NCI-H1436 (cell line): ENCODE measurements at regions not wholly inside any gene's neighbourhood (a gene's known extent, or its start where the extent isn't known, plus 50 kb on each side); places are given as distances from the start of the nearest gene placed in this dataset.
"Not testable (repeated sequence)": the region's sequence is repeated elsewhere in the genome, so short reads cannot be mapped to it uniquely, and the experiment has no call there.

Experiments
- DNase-seq: peaks from one replicate; lab custom pipeline; 2025; lab: John Stamatoyannopoulos, UW

- DNase-seq: no peak
Observed at GRCh38 chr5:124620743-124621142, 125.7 kb downstream of the ZNF608 start.

- DNase-seq: no peak
Observed at GRCh38 chr5:124619121-124619520, 127.3 kb downstream of the ZNF608 start.

- DNase-seq: no peak
Observed at GRCh38 chr5:124617787-124618186, 128.7 kb downstream of the ZNF608 start.

GRCh38 chr5:124614836-124615385 is 131.5 kb downstream of the ZNF608 start:
- no peak for DNase-seq

- no peak for DNase-seq
Observed at GRCh38 chr5:124614105-124614504, 132.3 kb downstream of the ZNF608 start.

GRCh38 chr5:124613273-124613953 is 133.0 kb downstream of the ZNF608 start:
- DNase-seq: no peak

- DNase-seq: no peak
Observed at GRCh38 chr5:124612023-124612422, 134.4 kb downstream of the ZNF608 start.

- not testable (repeated sequence) for DNase-seq
Observed at GRCh38 chr5:124611262-124611661, 135.2 kb downstream of the ZNF608 start.

- DNase-seq: not testable (repeated sequence)
Observed at GRCh38 chr5:124609685-124610084, 136.8 kb downstream of the ZNF608 start.

GRCh38 chr5:124606543-124606942 is 139.9 kb downstream of the ZNF608 start:
- DNase-seq: no peak

GRCh38 chr5:124606093-124606492 is 140.3 kb downstream of the ZNF608 start:
- no peak for DNase-seq

- DNase-seq: no peak
Observed at GRCh38 chr5:124605541-124605940, 140.9 kb downstream of the ZNF608 start.

GRCh38 chr5:124604419-124604818 is 142.0 kb downstream of the ZNF608 start:
- no peak for DNase-seq

- no peak for DNase-seq
Observed at GRCh38 chr5:124602925-124603650, 143.4 kb downstream of the ZNF608 start.

GRCh38 chr5:124599028-124599973 is 147.1 kb downstream of the ZNF608 start:
- DNase-seq: no peak

- DNase-seq: no peak
Observed at GRCh38 chr5:124596595-124597421, 149.6 kb downstream of the ZNF608 start.

- no peak for DNase-seq
Observed at GRCh38 chr5:124593952-124594351, 152.5 kb downstream of the ZNF608 start.

GRCh38 chr5:124592891-124593290 is 153.5 kb downstream of the ZNF608 start:
- no peak for DNase-seq

- no peak for DNase-seq
Observed at GRCh38 chr5:124591583-124591982, 154.9 kb downstream of the ZNF608 start.

GRCh38 chr5:124590686-124591085 is 155.8 kb downstream of the ZNF608 start:
- no peak for DNase-seq

GRCh38 chr5:124587280-124587679 is 159.2 kb downstream of the ZNF608 start:
- DNase-seq: no peak
